Vagina (tissue), 2 donors: ENCODE measurements at regions not wholly inside any gene's neighbourhood (a gene's known extent, or its start where the extent isn't known, plus 50 kb on each side); places are given as distances from the start of the nearest gene placed in this dataset.

ENCODE experiments used
- DNase-seq, 2 donors: peaks; one replicate each; pipeline ENCODE4 v3.0.0-alpha.2; 2017; ENCODE audit errors: extremely low spot score in 2 of 2
- H3K27ac ChIP-seq: fragments of 200-600 bp; sonication (generic); one replicate; pipeline ENCODE4 v1.5.1; 2019
- H3K27me3 ChIP-seq: fragments of 200-600 bp; sonication (generic); one replicate; pipeline ENCODE4 v1.5.1; 2019
- H3K36me3 ChIP-seq, 2 donors: fragments of 200-600 bp; sonication (generic); one replicate each; pipeline ENCODE4 v1.5.1; 2017 to 2019
- H3K4me1 ChIP-seq: fragments of 200-600 bp; sonication (generic); one replicate; pipeline ENCODE4 v1.5.1; 2019
- H3K4me3 ChIP-seq, 2 donors: fragments of 200-600 bp; sonication (generic); 1 replicate in 1 of 2; 2 replicates in 1 of 2; pipeline ENCODE4 v1.5.1; 2016 to 2019
- H3K9me3 ChIP-seq: fragments of 200-600 bp; sonication (generic); one replicate; pipeline ENCODE4 v1.5.1; 2019
- CTCF ChIP-seq, 3 experiments: fragments of 450-650 bp in 2 of 3; fragments of 200-600 bp in 1 of 3; sonication (generic) in 1 of 3; IDR thresholded peaks; one replicate each; pipeline ENCODE4 v1.5.1; 2017 to 2019; ENCODE audit warnings: antibody characterized with exemption in 3 of 3, mild to moderate bottlenecking in 2 of 3, moderate library complexity in 2 of 3
- POLR2A ChIP-seq, 2 donors: fragments of 450-650 bp; IDR thresholded peaks; one replicate each; pipeline ENCODE4 v1.6.1; 2017; ENCODE audit warnings: antibody characterized with exemption in 2 of 2, mild to moderate bottlenecking in 2 of 2, moderate library complexity in 2 of 2
- POLR2AphosphoS5 ChIP-seq, 2 donors: sonication (generic); formaldehyde crosslinking; IDR thresholded peaks; one replicate each; pipeline ENCODE4 v1.9.0; 2017; ENCODE audit warnings: antibody characterized with exemption in 2 of 2, mild to moderate bottlenecking in 2 of 2, low read depth in 1 of 2; ENCODE audit not compliant: insufficient read depth in 1 of 2
- intact Hi-C: fragments of 100-400 bp; cut with DNase I; formaldehyde crosslinking; loops from one replicate; pipeline ENCODE4 v1.15.1; 2023

GRCh38 chr9:90538566-90538965, 104.1 kb downstream of the DIRAS2 start:
- Histone ChIP-seq H3K27ac (no peak overlapping the region), H3K27me3 (no peaks in the 10 kb centered on the region), H3K4me3 (no peak overlapping the region), H3K36me3 (no peaks in the 10 kb centered on the region), H3K4me1 (no peaks in the 10 kb centered on the region), H3K9me3 (no peaks in the 10 kb centered on the region)
- intact Hi-C loops: no loop called here
- DNase-seq: no peak
- no peak for TF ChIP-seq CTCF (IDR thresholded peaks at IDR 0.05)
- TF ChIP-seq POLR2A (IDR thresholded peaks at IDR 0.05): no peak
- no peak for TF ChIP-seq POLR2AphosphoS5 (IDR thresholded peaks at IDR 0.05; ENCODE audit: insufficient read depth in 1 of 2, low read depth in 1 of 2)

GRCh38 chr9:90539286-90539685, 103.3 kb downstream of the DIRAS2 start:
- no peak for DNase-seq
- H3K4me1 ChIP-seq: no peaks in the 10 kb centered on the region
- H3K27me3 ChIP-seq: no peaks in the 10 kb centered on the region
- H3K36me3 ChIP-seq: no peaks in the 10 kb centered on the region
- H3K9me3 ChIP-seq: no peaks in the 10 kb centered on the region
- H3K27ac ChIP-seq: no peak overlapping the region
- intact Hi-C loops: no loop called here
- no peak overlapping the region for H3K4me3 ChIP-seq
- no peak for TF ChIP-seq CTCF (IDR thresholded peaks at IDR 0.05)
- no peak for TF ChIP-seq POLR2A (IDR thresholded peaks at IDR 0.05)
- TF ChIP-seq POLR2AphosphoS5 (IDR thresholded peaks at IDR 0.05; ENCODE audit: insufficient read depth in 1 of 2, low read depth in 1 of 2): no peak

GRCh38 chr9:90540734-90541133, 101.9 kb downstream of the DIRAS2 start:
- Histone ChIP-seq H3K4me1 (no peaks in the 10 kb centered on the region), H3K9me3 (no peaks in the 10 kb centered on the region), H3K27me3 (no peaks in the 10 kb centered on the region), H3K4me3 (no peak overlapping the region), H3K27ac (no peak overlapping the region), H3K36me3 (no peaks in the 10 kb centered on the region)
- DNase-seq: no peak
- TF ChIP-seq CTCF (IDR thresholded peaks at IDR 0.05) (no peak), POLR2AphosphoS5 (IDR thresholded peaks at IDR 0.05; ENCODE audit: insufficient read depth in 1 of 2, low read depth in 1 of 2) (no peak), POLR2A (IDR thresholded peaks at IDR 0.05) (no peak)
- intact Hi-C loops: no loop called here

- Histone ChIP-seq H3K9me3 (no peaks in the 10 kb centered on the region), H3K36me3 (no peaks in the 10 kb centered on the region), H3K4me1 (no peaks in the 10 kb centered on the region), H3K27ac (no peak overlapping the region), H3K27me3 (no peaks in the 10 kb centered on the region), H3K4me3 (no peak overlapping the region)
- no peak for DNase-seq
- intact Hi-C loops: no loop called here
- no peak for TF ChIP-seq POLR2AphosphoS5 (IDR thresholded peaks at IDR 0.05; ENCODE audit: insufficient read depth in 1 of 2, low read depth in 1 of 2)
- no peak for TF ChIP-seq CTCF (IDR thresholded peaks at IDR 0.05)
- no peak for TF ChIP-seq POLR2A (IDR thresholded peaks at IDR 0.05)
Measured at GRCh38 chr9:90544488-90544887, 98.1 kb downstream of the DIRAS2 start.

- no peak for DNase-seq
- TF ChIP-seq POLR2AphosphoS5 (IDR thresholded peaks at IDR 0.05; ENCODE audit: insufficient read depth in 1 of 2, low read depth in 1 of 2) (no peak), POLR2A (IDR thresholded peaks at IDR 0.05) (no peak)
- Histone ChIP-seq H3K4me3 (no peak overlapping the region), H3K9me3 (no peaks in the 10 kb centered on the region), H3K27ac (no peak overlapping the region), H3K36me3 (no peaks in the 10 kb centered on the region), H3K27me3 (no peaks in the 10 kb centered on the region), H3K4me1 (no peaks in the 10 kb centered on the region)
- intact Hi-C loops: no loop called here
Measured at GRCh38 chr9:90546200-90546599, 96.4 kb downstream of the DIRAS2 start.

- no peaks in the 10 kb centered on the region for H3K9me3 ChIP-seq
- no peaks in the 10 kb centered on the region for H3K27me3 ChIP-seq
- H3K4me3 ChIP-seq: no peak overlapping the region
- H3K27ac ChIP-seq: no peak overlapping the region
- intact Hi-C loops: no loop called here
- no peak for DNase-seq
- H3K4me1 ChIP-seq: no peaks in the 10 kb centered on the region
- H3K36me3 ChIP-seq: no peaks in the 10 kb centered on the region
- no peak for TF ChIP-seq CTCF (IDR thresholded peaks at IDR 0.05)
- TF ChIP-seq POLR2AphosphoS5 (IDR thresholded peaks at IDR 0.05; ENCODE audit: insufficient read depth in 1 of 2, low read depth in 1 of 2): no peak
- no peak for TF ChIP-seq POLR2A (IDR thresholded peaks at IDR 0.05)
Measured at GRCh38 chr9:90547896-90548295, 94.7 kb downstream of the DIRAS2 start.
